SK-N-MC (cell line): ENCODE measurements at regions not wholly inside any gene's neighbourhood (a gene's known extent, or its start where the extent isn't known, plus 50 kb on each side); places are given as distances from the start of the nearest gene placed in this dataset.
A peak's percentile ranks its signal among the peaks of the same experiment; 100 is the strongest.

Experiments used
- DNase-seq: peaks from one replicate; pipeline ENCODE4 v3.0.0-alpha.2; 2011; ENCODE audit warnings: low read depth, low spot score
- H3K27ac ChIP-seq: fragments of 200-600 bp; sonication (generic); 2 replicates; pipeline ENCODE4 v1.5.1; 2016; ENCODE audit warnings: mixed run types
- H3K36me3 ChIP-seq: fragments of 200-600 bp; sonication (generic); 2 replicates; pipeline ENCODE4 v1.6.1; 2017; ENCODE audit warnings: antibody characterized with exemption, low read length, mixed read lengths; ENCODE audit not compliant: insufficient read depth
- H3K4me3 ChIP-seq: fragments of 200-600 bp; sonication (generic); 2 replicates; pipeline ENCODE4 v1.5.1; 2016
- H3K9ac ChIP-seq: fragments of 200-600 bp; sonication (generic); 2 replicates; pipeline ENCODE4 v1.8.0; 2017; ENCODE audit warnings: mixed run types, mixed read lengths; ENCODE audit not compliant: insufficient read length
- H3K9me3 ChIP-seq: fragments of 200-600 bp; sonication (generic); 2 replicates; pipeline ENCODE4 v1.6.1; 2017; ENCODE audit warnings: low read depth, mild to moderate bottlenecking, antibody characterized with exemption, low read length, moderate library complexity, mixed read lengths
- EZH2 ChIP-seq: fragments of 200-600 bp; sonication (generic); IDR thresholded peaks from one replicate; pipeline ENCODE4 v1.6.1; 2017; ENCODE audit warnings: antibody characterized with exemption
- FOXP2 ChIP-seq: optimal IDR thresholded peaks from 2 replicates; pipeline ENCODE3; 2011; ENCODE audit warnings: mild to moderate bottlenecking, moderate library complexity; ENCODE audit not compliant: insufficient read depth; ENCODE audit errors: extremely low read length, control extremely low read depth
- POLR2AphosphoS5 ChIP-seq: IDR thresholded peaks from 2 replicates; pipeline ENCODE4 v1.6.1; 2012; ENCODE audit warnings: mild to moderate bottlenecking, low read depth, low read length, borderline replicate concordance

DNA sequence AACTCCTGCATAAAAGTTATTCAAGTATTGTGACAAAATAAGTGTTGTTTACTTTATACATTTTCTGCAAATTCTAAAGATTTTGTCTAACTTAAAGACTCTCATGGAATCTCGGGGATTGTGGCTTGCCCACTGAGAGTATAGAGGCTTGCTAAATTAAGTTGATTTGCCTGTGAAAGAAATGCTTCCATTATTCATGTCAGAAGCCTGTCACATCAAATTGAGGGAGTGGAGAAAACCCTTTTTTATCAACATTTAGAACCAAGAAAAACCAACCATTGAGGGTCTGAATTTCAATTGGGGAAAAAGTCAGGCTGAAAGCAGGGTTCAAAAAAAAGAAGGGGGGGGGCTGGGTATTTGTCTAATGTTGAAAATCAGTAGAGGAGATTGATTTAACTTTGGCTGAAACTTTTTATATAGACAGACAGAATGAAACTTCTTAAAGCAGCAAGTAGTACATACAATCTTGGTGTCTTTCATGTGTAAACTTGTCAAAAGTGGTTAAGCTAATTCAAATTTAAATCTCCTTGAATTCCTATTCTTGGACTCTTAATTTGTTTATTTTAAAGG lies 144.8 kb upstream of the CXorf66 start:
- Histone ChIP-seq H3K36me3 (no peaks in the 10 kb centered on the region), H3K4me3 (no peak overlapping the region), H3K9me3 (no peaks in the 10 kb centered on the region), H3K27ac (no peak overlapping the region), H3K9ac (no peak overlapping the region)
- DNase-seq, result no peak
- no peak for TF ChIP-seq EZH2
- no peak for TF ChIP-seq POLR2AphosphoS5
- TF ChIP-seq FOXP2, result no peak

- TF ChIP-seq EZH2 (no peak), FOXP2 (no peak), POLR2AphosphoS5 (no peak)
- no peak for DNase-seq
- H3K4me3 ChIP-seq, result no peak overlapping the region
Measured at GRCh38 chrX:140104760-140105159, 139.4 kb upstream of the CXorf66 start.

DNA sequence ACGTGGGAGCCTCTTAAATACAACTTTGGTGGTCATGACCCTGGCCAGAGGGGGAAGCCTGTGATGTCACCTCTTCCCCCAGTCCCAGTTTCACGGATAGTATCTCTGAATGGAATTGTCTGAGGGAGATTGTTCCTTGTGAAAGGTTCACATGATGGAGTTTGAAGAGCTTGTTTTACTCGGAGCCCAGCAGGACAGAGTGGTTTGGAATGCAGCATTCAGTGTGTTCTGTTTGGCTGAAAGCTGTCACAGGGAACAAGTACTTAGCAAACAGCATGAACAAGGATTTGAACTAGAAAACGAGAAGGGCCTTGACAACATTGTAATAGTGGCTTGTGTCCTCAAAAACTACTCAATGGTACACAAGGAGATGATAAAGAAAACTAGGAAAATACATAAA lies 133.9 kb upstream of the CXorf66 start:
- no peak overlapping the region for H3K4me3 ChIP-seq
- H3K9ac ChIP-seq, result no peak overlapping the region
- no peak overlapping the region for H3K27ac ChIP-seq
- H3K36me3 ChIP-seq, result no peaks in the 10 kb centered on the region
- DNase-seq, result no peak
- no peaks in the 10 kb centered on the region for H3K9me3 ChIP-seq
- TF ChIP-seq FOXP2 (no peak), EZH2 (no peak), POLR2AphosphoS5 (no peak)

More at GRCh38 chrX:140104760-140105159, 139.4 kb upstream of the CXorf66 start:
- Histone ChIP-seq H3K9ac (no peak overlapping the region), H3K36me3 (no peaks in the 10 kb centered on the region), H3K9me3 (no peaks in the 10 kb centered on the region), H3K27ac (no peak overlapping the region)

DNA sequence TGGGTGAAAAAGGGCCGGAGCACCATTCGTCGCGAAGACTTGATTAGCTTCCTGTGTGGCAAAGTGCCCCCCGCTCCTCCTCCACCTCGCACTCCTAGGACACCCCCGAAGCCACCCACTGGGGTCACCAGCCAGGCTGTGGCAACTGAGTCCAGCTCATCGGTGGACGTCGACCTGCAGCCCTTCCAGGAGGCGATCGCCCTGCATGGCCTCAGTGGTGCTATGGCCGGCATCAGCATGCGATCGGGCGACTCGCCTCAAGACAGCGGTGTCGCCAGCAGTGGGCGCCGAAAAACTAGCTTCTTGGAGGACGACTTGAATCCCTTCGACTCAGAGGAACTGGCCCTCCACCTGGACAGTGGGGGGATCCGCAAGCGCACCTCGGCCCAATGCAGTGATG lies 126.8 kb upstream of the CXorf66 start:
- H3K9ac ChIP-seq, result no peak overlapping the region
- no peak overlapping the region for H3K27ac ChIP-seq
- TF ChIP-seq FOXP2 (no peak), POLR2AphosphoS5 (no peak), EZH2 (no peak)
- no peaks in the 10 kb centered on the region for H3K9me3 ChIP-seq
- DNase-seq, result no peak
- H3K4me3 ChIP-seq, result peak overlapping the region; percentile 69
- H3K36me3 ChIP-seq, result no peaks in the 10 kb centered on the region

GRCh38 chrX:140091125-140091886 lies 126.0 kb upstream of the CXorf66 start:
- Histone ChIP-seq H3K27ac (no peak overlapping the region), H3K9ac (no peak overlapping the region), H3K4me3 (peak overlapping the region; percentile 69), H3K9me3 (no peaks in the 10 kb centered on the region), H3K36me3 (no peaks in the 10 kb centered on the region)
- TF ChIP-seq EZH2 (no peak), POLR2AphosphoS5 (no peak), FOXP2 (no peak)
- DNase-seq, result no peak

DNA sequence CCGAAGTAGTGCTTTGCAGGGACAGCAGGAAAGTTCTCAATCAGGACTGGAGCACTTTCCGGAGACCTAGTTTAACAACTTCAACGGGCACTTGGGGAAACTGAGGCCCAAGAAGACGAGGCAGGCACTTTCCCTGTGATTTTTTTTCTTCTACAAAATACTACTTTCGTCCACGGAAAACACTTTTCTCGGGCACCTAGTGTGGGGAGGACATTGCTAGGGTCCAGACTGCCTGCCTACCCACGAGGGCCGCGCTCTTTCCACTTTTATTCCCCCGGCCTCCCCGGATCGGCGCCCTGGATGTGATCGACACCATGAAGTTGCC lies 125.4 kb upstream of the CXorf66 start:
- TF ChIP-seq POLR2AphosphoS5 (no peak), EZH2 (no peak), FOXP2 (no peak)
- H3K4me3 ChIP-seq, result peak overlapping the region; percentile 69
- no peak for DNase-seq

GRCh38 chrX:140088438-140088837 lies 123.1 kb upstream of the CXorf66 start:
- Histone ChIP-seq H3K27ac (no peak overlapping the region), H3K4me3 (no peak overlapping the region), H3K9ac (no peak overlapping the region), H3K9me3 (no peaks in the 10 kb centered on the region), H3K36me3 (no peaks in the 10 kb centered on the region)
- TF ChIP-seq EZH2 (no peak), FOXP2 (no peak), POLR2AphosphoS5 (no peak)
- no peak for DNase-seq

More for the DNA sequence above, 125.4 kb upstream of the CXorf66 start:
- Histone ChIP-seq H3K36me3 (no peaks in the 10 kb centered on the region), H3K9ac (no peak overlapping the region), H3K9me3 (no peaks in the 10 kb centered on the region), H3K27ac (no peak overlapping the region)

GRCh38 chrX:140087875-140088274 lies 122.6 kb upstream of the CXorf66 start:
- no peaks in the 10 kb centered on the region for H3K36me3 ChIP-seq
- H3K9me3 ChIP-seq, result no peaks in the 10 kb centered on the region
- no peak for DNase-seq
- H3K27ac ChIP-seq, result no peak overlapping the region
- TF ChIP-seq EZH2 (no peak), FOXP2 (no peak), POLR2AphosphoS5 (no peak)
- no peak overlapping the region for H3K4me3 ChIP-seq
- no peak overlapping the region for H3K9ac ChIP-seq
